Activated CD4-positive, alpha-beta T cell treated with anti-CD3 and anti-CD28 coated beads, Interleukin-2, amount 50 U/mL, for 24 hours (primary cell): ENCODE measurements at regions not wholly inside any gene's neighbourhood (a gene's known extent, or its start where the extent isn't known, plus 50 kb on each side); places are given as distances from the start of the nearest gene placed in this dataset.

ENCODE experiments used
- DNase-seq, 2 donors: peaks; one replicate each; pipeline ENCODE4 v3.0.0-alpha.2; 2020; ENCODE audit warnings: low read depth in 1 of 2, low spot score in 1 of 2

DNA sequence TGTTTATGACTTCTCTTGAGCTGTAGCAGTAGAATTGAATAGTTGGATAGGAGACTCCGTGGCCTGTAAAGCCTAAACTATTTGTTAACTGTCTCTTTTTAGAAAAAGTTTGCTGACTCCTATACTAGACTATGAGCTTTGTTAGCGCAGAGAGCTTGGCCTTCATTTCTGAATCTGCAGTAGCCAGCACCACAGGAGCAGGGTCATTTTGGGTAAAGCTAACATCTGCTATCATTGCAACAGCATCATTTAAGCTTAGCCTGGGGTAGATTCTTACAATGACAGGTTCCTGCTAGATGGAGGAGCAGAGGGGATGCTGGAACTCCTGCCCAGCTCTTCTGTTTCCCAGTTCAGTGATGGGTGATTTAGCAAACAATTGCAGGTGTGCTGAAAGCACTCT is 133.7 kb upstream of the ASTN2 start:
- DNase-seq, result no peak

DNA sequence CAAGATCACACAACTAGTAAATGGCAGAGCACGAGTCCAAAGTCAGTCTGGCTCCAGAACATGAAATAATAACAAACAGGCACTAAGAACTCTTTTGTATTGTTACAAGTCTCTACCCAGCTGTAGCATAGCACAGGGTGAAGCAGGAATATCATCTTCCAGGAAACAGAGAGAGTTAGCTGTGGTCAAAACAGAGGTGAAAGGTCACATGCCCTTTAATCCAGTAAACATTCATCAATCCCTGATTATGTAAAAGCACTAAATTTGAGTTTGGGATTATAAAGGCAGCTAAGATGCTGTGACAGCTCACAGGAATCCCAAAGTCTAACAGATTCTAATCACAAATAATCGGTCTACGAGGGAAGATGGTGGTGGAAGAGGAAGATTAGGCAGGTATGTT is 133.0 kb upstream of the ASTN2 start:
- DNase-seq, result no peak

GRCh38 chr9:117546894-117547678 is 132.2 kb upstream of the ASTN2 start:
- DNase-seq, result no peak

DNA sequence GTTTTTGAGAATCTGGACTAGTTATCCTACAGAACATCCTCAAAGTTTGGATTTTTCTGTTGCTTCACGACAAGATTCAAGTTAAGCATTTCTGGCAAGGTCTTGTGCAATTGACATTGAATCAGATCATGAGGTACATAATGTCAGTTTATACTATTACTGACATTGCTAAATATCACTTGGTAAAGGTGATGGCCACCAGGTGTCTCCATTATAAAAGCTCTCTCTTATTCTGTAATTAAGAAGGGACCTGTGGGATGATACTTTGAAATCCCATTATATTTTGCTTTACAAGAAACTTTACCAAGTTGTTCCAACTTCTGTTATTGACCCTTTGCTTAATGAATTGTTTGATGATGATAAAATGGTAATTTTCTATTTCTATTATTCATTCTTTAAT is 131.0 kb upstream of the ASTN2 start:
- DNase-seq, result no peak

DNA sequence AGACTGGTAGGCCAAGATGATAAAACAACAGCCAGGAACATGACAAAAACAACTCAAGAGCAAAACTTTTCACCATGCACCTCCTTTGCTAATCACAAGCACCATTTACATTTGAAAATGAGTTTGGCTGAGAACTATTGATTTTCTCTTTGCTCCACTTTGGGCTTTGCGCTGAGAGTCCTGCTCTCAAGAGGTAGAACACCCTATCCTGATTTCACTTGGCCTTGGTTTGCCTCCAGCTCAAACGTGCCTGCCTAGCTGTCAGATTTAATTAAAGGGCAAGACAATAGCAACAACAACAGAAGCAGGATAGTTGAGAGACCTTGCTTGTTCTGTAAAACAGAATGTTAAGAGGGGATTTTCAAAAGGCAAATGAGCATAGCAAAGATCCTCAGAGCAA is 128.2 kb upstream of the ASTN2 start:
- no peak for DNase-seq

- DNase-seq, result no peak
These were observed 127.2 kb upstream of the ASTN2 start for GRCh38 chr9:117542021-117542420.

DNA sequence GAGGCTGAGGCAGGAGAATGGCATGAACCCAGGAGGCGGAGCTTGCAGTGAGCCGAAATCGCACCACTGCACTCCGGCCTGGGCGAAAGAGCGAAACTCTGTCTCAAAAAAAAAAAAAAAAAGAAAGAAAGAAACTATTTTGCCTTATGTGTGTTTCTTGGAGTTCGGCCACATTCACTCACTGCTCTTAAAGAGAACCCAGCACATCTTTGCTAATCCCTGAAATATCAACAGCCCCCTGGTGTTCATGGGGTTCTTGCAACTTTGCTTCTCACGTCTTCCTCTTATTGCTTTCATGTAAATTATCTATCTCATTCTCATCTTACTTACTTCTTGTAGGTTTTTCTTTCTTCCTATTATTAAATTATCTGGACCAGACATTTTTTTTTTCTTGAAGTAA is 126.3 kb upstream of the ASTN2 start:
- DNase-seq, result no peak

GRCh38 chr9:117535973-117536372 is 121.1 kb upstream of the ASTN2 start:
- no peak for DNase-seq

DNA sequence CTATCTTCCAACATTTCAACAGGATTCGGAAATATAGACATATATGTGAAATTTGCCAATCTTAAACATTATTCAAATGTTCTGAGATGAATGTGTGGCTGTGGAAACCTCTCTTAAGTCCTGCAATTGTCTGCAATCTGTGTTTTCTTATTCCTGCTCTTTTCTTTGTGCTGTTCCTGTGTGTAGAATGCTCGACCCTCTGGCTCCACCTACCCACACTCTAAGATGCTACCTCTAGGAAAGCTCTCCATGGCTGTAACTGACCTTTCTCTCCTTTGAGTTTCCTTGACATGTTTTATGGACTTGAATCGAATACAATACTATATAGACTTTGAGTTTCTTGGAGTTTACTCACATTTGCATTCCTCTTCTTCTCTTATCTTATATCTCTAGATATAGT is 120.6 kb upstream of the ASTN2 start:
- no peak for DNase-seq

DNA sequence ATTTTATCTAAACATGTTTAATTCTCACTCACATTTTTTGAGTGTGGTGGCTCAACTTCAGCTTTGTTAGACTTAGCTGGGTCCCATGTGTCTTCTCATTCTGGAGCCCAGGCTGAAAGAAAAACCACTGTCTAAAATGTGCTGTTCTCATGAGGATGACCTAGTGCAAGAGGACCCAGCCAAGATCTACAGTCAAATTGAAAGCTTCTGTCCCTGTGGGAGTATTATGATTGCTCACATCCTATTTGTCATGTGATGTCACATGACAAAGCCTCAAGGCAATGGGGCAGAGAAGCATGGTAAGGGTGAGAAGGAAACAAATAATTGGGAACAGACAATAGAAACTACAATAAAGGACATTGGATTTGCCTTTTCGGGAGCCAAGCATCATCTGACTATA is 113.4 kb upstream of the ASTN2 start:
- no peak for DNase-seq

DNA sequence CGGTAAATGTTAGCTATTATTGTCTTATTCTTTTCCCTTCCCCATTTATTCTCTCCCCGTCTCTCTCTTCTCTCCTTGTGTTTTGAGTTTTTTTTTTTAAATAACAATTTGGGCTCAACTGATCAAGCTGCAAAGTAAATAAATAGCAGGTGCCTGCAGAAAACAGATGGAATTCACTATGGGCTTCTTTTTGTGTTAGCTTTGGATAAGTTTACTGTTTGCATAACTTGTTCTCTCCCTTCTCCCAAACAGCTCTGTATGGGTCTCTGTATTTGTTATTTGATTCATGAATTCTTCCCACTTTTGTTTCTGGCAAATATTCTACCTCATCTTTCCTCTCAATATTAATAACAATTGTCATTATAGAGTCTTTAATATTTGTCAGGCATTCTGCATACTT is 111.8 kb upstream of the ASTN2 start:
- DNase-seq, result no peak

GRCh38 chr9:117523531-117524153 is 108.8 kb upstream of the ASTN2 start:
- DNase-seq, result no peak

DNA sequence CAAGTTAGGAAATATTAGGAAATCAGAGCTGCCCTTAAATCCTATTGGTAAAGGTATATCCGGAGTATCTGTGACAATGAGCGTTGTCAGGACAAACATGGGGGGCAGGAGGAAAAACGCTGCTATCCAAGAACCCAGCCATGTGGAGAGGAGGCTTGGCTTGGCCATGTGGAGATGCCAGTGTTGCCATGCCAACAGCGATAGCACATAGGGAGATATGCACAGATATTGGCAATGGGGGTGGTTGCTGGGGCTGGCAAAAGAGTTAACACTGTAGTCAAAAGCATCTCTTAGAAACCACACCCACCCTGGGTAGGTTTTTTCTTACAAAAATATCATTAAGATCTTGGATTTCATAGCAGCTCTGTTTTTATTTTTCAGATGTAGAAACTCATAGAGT is 106.4 kb upstream of the ASTN2 start:
- no peak for DNase-seq

- no peak for DNase-seq
These were observed 102.1 kb upstream of the ASTN2 start for GRCh38 chr9:117516676-117517632.

GRCh38 chr9:117511852-117512481 is 97.1 kb upstream of the ASTN2 start:
- no peak for DNase-seq

DNA sequence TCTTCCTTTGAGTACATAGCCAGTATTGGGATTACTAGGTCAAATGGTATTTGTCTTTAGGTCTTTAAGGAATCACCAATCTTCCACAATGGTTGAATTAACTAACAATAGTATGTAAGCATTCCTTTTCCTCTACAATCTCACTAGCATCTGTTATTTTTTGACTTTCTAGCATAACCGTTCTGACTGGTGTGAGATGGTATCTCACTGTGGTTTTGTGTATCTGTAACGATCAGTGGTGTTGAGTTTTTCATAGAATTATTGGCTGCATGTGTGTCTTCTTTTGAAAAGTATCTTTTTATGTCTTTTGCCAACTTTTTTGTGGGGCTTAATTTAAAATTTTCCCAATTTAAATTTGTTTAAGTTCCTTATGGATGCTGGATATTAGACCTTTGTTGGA is 81.5 kb upstream of the ASTN2 start:
- DNase-seq, result no peak

GRCh38 chr9:117494401-117495090 is 79.7 kb upstream of the ASTN2 start:
- no peak for DNase-seq

DNA sequence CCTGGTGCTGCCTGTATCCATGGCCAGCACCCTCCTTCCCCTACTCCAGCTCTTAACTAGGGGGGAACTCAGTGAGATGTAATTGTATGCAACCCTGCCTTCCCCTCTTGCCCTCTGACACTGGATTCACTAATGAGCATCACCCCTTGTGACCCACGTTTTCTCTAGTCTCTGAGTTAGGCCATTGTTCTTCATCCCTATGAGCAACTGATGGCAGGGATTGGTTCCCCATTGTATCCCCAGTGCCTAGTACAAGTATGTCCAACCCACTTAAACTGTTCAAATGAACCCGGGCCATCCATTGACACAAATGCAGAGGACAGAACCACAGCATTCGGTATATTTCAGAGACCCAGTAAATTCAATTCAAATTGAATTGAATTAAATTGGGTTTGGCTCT is 77.6 kb upstream of the ASTN2 start:
- DNase-seq, result no peak

DNA sequence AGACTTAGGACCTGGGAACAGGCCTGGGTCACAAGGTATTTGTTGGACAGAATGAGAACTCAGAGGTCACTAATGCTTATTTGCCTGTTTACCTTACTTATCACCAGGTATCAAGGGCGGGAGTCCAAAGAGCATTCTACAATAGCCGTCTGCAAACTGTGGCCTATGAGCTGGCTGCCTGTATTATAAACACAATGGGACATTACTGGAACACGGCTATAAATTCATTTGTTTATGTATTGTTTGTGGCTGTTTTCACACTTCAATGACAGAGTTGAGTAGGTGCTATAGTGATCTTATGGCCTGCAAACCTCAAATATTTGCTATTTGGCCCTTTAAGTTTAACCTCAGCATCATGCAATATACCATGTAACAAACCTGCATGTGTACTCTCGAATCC is 76.6 kb upstream of the ASTN2 start:
- no peak for DNase-seq

DNA sequence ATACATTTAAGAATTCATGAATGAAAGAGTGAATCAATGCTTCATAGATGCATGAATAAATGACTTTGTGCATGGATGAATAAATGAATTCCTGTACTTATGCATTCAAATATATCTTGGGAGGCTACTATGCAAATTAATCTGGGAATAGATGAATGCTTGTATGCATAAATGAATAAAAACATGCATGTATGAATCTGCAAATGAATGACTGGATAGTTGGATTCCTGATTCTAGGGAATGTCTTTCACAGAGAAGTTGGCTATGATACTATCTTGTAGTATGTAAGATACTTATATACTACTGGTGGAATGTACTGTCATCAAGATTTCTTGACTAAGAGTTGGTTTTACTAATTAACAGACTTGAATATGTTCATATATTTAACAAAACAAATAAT is 75.3 kb upstream of the ASTN2 start:
- no peak for DNase-seq

DNA sequence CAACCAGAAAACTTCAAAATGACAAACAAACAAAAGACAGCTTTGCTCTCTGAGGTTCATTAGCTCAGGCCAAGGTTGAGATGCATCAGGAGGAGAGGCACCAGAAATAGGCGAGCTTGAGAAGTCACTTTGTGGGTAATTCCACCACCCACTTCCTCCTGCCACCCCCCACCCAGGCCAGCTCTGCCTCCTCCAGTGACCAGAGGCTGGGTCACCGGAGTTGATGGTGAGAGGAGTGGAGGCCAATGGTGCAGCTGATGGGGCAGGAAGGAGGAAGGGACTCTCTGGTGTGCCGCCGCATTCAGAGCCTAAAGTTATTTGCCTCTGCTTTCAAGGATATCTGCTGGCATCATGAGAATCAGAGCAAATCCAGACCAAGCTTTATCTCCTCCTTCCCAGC is 73.8 kb upstream of the ASTN2 start:
- no peak for DNase-seq
